Esophagus squamous epithelium (tissue), 4 donors: ENCODE measurements at regions not wholly inside any gene's neighbourhood (a gene's known extent, or its start where the extent isn't known, plus 50 kb on each side); places are given as distances from the start of the nearest gene placed in this dataset.

Source experiments
- POLR2A ChIP-seq, 4 donors: fragments of 450-650 bp; IDR thresholded peaks; one replicate each; pipeline ENCODE4 v1.6.1; 2017; ENCODE audit warnings: antibody characterized with exemption in 4 of 4, mild to moderate bottlenecking in 4 of 4, moderate library complexity in 3 of 4
- TF ChIP-seq, protein P1 (sequence below), 6 experiments: fragments of 450-650 bp in 4 of 6; fragments of 200-600 bp in 2 of 6; sonication (generic) in 2 of 6; IDR thresholded peaks; one replicate each; pipeline ENCODE4 v1.5.1; 2016 to 2019; ENCODE audit warnings: antibody characterized with exemption in 6 of 6, mild to moderate bottlenecking in 4 of 6, moderate library complexity in 4 of 6

DNA sequence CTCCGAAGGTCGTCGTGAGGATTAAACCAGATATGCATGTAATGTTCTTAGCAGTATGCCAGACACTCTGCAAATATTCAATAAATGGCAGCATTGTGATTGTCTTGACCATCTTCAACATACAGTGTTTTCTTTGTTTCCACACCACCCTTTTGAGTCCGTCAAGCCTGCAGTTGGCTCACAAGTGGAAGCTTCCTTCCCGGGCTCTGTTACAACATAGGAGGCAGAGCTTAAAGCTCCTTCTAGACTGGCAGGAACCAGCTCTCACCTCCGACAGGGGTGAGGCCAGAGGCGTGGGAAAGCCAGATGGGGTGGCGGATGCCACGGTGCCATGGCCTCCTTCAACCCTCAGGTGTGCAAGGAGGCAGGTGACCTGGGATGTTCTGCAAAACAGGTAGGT, 138.3 kb downstream of the FOXL1 start:
- TF ChIP-seq, protein P1, sequence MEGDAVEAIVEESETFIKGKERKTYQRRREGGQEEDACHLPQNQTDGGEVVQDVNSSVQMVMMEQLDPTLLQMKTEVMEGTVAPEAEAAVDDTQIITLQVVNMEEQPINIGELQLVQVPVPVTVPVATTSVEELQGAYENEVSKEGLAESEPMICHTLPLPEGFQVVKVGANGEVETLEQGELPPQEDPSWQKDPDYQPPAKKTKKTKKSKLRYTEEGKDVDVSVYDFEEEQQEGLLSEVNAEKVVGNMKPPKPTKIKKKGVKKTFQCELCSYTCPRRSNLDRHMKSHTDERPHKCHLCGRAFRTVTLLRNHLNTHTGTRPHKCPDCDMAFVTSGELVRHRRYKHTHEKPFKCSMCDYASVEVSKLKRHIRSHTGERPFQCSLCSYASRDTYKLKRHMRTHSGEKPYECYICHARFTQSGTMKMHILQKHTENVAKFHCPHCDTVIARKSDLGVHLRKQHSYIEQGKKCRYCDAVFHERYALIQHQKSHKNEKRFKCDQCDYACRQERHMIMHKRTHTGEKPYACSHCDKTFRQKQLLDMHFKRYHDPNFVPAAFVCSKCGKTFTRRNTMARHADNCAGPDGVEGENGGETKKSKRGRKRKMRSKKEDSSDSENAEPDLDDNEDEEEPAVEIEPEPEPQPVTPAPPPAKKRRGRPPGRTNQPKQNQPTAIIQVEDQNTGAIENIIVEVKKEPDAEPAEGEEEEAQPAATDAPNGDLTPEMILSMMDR (IDR thresholded peaks at IDR 0.05) = no peak
- no peak for TF ChIP-seq POLR2A (IDR thresholded peaks at IDR 0.05)
